NCI-H1436 treated with DMSO at 0.1 percent for 48 hours (cell line): ENCODE measurements at regions not wholly inside any gene's neighbourhood (a gene's known extent, or its start where the extent isn't known, plus 50 kb on each side); places are given as distances from the start of the nearest gene placed in this dataset.

ENCODE experiments used
- DNase-seq: peaks from one replicate; lab custom pipeline; 2025; lab: John Stamatoyannopoulos, UW

GRCh38 chr2:181770150-181770549, 89.8 kb upstream of the NEUROD1 start:
- DNase-seq = no peak

DNA sequence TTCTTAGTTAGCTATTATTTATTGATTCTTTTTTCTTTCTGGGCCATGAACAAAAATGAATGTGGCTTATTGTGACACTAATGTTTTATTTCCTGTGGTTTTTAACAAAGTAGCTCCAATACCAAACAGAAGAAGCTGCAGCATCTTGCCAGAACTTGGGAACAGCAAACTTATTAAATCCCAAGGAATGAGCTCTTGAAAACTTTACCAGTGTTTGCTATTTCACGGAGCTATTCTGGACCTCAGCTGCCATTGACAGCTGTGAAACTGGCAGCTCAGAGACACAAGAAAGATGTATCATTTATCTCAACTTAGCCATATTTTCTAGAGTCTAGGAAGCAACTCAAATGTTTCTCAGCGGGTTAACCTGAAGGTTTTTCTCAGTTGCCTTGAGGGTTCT, 91.0 kb upstream of the NEUROD1 start:
- no peak for DNase-seq

GRCh38 chr2:181772334-181772733, 92.0 kb upstream of the NEUROD1 start:
- no peak for DNase-seq

DNA sequence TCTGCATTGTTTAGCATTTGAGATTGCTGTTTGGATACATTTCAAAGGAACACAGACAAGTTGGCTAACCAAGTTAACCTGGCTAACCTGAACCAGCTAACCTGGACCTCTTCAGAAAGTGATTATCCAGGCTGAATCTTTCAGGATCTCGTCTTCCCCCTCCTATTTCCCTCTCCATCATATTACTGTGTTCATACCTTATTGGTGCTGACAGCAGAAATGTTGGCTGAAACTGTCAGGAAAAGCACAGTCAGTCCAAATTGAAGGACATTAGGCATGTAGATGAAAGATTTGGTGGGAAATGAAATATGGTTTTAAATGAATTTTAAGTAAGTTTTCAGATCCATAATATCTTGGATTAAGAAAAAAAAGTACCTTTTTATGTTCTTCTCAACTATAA, 92.5 kb upstream of the NEUROD1 start:
- DNase-seq = no peak

GRCh38 chr2:181774685-181775084, 94.4 kb upstream of the NEUROD1 start:
- DNase-seq = no peak

GRCh38 chr2:181776336-181776735, 96.0 kb upstream of the NEUROD1 start:
- DNase-seq = no peak

DNA sequence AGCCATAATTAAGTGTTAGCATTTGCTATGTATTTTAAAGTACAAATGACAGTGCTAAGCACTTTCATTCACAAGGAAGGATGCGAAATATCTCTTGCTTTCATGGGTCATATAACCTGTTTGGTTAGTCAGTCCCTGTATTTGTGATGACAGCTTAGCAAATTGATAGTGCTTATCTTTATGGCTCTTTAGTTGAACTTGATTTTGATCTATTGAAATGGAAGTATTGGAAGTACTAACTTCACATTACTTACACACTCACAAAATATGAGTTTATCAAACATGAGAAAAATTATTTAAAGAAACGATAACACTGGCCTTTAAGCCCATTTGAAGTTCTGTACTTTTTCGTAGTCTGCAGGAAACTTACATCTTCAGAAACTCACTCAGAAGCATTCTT, 97.4 kb upstream of the NEUROD1 start:
- no peak for DNase-seq

- no peak for DNase-seq
Observed at GRCh38 chr2:181778621-181779201, 98.4 kb upstream of the NEUROD1 start.

GRCh38 chr2:181779288-181780021, 99.1 kb upstream of the NEUROD1 start:
- no peak for DNase-seq

GRCh38 chr2:181780047-181780651, 99.8 kb upstream of the NEUROD1 start:
- no peak for DNase-seq

GRCh38 chr2:181780657-181781056, 100.3 kb upstream of the NEUROD1 start:
- DNase-seq = no peak

DNA sequence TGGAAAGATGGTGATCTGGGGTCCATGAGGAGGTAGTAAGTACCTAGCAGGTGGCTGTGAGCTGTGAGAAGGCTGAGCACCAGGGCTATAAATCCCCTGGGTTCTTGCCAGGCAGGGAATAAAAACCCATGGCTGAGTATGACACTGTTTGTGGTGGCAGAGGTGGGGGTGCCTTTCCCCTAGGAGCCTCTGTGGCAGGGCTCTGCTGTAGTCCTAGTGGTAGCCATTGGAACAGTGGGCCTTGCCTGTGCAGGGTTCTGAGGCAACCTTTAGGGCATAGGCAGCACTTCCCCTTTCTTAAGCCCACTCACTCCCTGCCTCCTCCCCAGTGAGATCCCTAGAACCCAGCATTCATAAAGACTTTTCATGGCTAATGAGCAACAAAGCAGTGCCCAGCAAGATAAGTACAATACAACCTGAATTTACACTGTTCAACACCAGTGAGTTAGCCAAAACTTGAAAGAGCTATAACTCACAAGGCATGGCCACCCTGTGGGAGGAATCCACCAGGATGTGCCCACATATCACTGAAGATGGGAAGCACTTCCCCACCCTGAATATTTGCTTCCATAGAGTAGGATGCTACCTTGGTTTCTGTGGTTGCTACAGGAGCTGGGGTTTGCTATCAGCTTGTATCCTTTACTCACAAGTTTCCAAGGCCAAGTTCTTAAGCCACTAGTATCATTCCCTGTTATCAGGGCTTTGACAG, 100.9 kb upstream of the NEUROD1 start:
- DNase-seq = no peak

GRCh38 chr2:181782660-181783059, 102.3 kb upstream of the NEUROD1 start:
- DNase-seq = no peak

DNA sequence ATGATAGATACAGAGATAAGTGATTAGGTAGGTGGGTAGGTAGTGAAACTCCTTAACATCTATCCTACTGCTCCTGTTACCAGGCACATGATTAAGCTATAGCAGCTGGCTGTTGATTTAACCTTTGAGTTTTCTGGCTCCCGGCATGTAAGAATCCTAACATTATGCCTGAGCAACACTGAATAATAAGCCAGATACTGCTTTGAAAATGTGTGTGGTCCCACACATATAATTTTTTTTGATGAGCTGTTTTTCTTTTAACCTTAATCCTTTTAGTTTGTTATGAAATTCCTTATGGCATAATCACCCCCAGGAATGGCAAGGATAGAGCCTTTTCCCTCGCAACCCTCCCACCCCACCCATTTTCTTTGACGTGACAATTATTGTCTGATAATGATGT, 104.2 kb upstream of the NEUROD1 start:
- DNase-seq = no peak

DNA sequence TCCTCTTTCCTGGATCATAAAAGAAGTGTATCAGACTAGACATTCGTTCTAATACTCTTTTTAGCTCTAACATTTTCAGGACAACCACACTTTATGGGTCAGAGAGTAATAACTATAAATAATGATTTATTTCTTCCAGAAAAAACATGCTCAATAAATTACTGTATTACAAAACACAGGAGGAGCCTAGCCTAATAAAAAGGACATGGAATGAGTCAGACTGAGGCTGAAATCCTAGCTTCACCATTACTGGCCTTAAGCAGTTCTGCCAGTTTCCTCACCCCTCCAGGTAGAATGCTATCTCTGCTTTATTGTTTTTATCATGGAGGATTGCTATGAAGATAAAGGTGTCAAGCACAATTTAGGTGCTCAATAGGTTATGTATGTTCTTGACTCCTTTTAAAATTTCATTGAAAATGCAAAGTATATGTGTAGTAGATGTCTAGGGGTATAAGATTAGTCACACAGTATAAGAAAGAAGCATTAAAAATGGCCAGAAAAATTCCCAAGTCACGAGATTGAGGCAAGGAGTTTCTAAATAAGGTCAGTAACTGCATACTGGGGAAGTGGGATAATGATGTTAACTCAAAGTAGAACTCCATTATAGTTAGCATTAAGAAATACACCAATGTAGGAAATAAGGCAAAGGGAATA, 105.5 kb upstream of the NEUROD1 start:
- DNase-seq = no peak

GRCh38 chr2:181786371-181787228, 104.9 kb upstream of the ITPRID2 start:
- DNase-seq = no peak

DNA sequence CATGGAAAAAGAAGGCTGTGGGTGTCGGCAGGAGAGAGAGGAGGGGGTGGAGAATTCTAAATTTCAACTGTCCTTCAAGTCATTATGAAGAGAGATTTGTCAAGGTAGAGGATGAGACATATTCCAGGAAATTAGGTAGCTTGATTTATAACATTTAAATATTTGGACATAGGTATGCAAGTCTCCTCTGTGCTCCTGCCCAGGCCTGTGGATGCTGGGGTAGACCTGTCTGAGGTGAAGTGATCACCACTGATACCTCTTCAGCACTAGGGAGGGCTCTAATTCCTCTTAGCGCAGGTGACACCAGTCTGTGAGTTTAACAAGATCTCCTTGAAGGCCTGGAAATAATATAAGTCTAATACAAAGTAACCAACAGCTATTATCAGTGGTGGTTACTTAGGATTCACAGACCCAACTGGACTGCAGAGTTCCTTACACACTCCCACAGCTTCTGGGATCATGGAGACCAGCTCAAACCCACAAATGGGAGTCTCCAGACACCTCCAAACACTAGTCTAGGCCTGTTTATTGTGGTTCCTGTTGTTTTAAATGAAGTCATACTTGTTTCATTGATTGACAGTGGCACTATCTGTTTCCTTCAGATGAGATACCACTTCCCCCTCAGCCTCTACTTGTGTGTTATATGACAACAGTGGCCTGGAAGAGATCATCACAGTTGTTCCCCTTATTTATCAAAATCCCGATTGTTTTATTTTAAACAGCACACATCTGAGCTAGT, 104.1 kb upstream of the ITPRID2 start:
- no peak for DNase-seq

GRCh38 chr2:181788897-181789555, 102.5 kb upstream of the ITPRID2 start:
- DNase-seq = no peak

- DNase-seq = no peak
Observed at GRCh38 chr2:181789827-181790448, 101.6 kb upstream of the ITPRID2 start.
